BJ (cell line): ENCODE measurements at regions not wholly inside any gene's neighbourhood (a gene's known extent, or its start where the extent isn't known, plus 50 kb on each side); places are given as distances from the start of the nearest gene placed in this dataset.

Experiments used
- CTCF ChIA-PET: fragments of 350-600 bp; formaldehyde crosslinking; extraction: SDS; loops from one replicate; lab custom pipeline; 2021; ENCODE audit warnings: antibody characterized with exemption, inconsistent platforms; lab: Yijun Ruan, JAX
- POLR2A ChIA-PET: fragments of 300-600 bp; sonication (Branson Sonifier 250); formaldehyde crosslinking; extraction: SDS; loops from one replicate; lab custom pipeline; 2021; ENCODE audit warnings: antibody characterized with exemption; lab: Charles Lee
- DNase-seq: peaks from one replicate; pipeline ENCODE4 v3.0.0-alpha.2; 2011; ENCODE audit warnings: low read depth
- H3K27me3 ChIP-seq: 2 replicates; pipeline ENCODE4 v1.6.0; 2011; ENCODE audit warnings: low read length; ENCODE audit not compliant: control insufficient read depth, insufficient read depth
- H3K36me3 ChIP-seq: 2 replicates; pipeline ENCODE4 v1.5.1; 2011; ENCODE audit warnings: low read length; ENCODE audit not compliant: control insufficient read depth, insufficient read depth
- H3K4me3 ChIP-seq: 2 replicates; pipeline ENCODE4 v1.5.1; 2011; ENCODE audit warnings: low read depth, mild to moderate bottlenecking, control low read depth, low read length
- CTCF ChIP-seq: IDR thresholded peaks from 2 replicates; pipeline ENCODE4 v1.5.1; 2011; ENCODE audit warnings: low read depth, mild to moderate bottlenecking, control low read depth, inconsistent platforms, low read length, moderate library complexity; ENCODE audit not compliant: insufficient read depth

GRCh38 chr3:89682556-89682955 lies 575.1 kb downstream of the EPHA3 start:
- Histone ChIP-seq H3K4me3 (no peak overlapping the region), H3K27me3 (no peaks in the 10 kb centered on the region), H3K36me3 (no peaks in the 10 kb centered on the region)
- no peak for DNase-seq
- POLR2A ChIA-PET, result no interaction called here
- TF ChIP-seq CTCF, result no peak
- CTCF ChIA-PET, result interaction anchor here (1.3 kb wide), 1 partner anchor 1477 kb away, joined by 3 read pairs; no protein-coding TSS in a partner anchor

- Histone ChIP-seq H3K36me3 (no peaks in the 10 kb centered on the region), H3K4me3 (no peak overlapping the region), H3K27me3 (no peaks in the 10 kb centered on the region)
- POLR2A ChIA-PET, result no interaction called here
- no peak for TF ChIP-seq CTCF
- no peak for DNase-seq
- CTCF ChIA-PET, result no interaction called here
Observed at GRCh38 chr3:89685731-89686130, 578.3 kb downstream of the EPHA3 start.

GRCh38 chr3:89690646-89691045 lies 583.2 kb downstream of the EPHA3 start:
- DNase-seq, result no peak
- TF ChIP-seq CTCF, result no peak
- POLR2A ChIA-PET, result no interaction called here
- H3K27me3 ChIP-seq, result no peaks in the 10 kb centered on the region
- H3K36me3 ChIP-seq, result no peaks in the 10 kb centered on the region
- CTCF ChIA-PET, result no interaction called here
- no peak overlapping the region for H3K4me3 ChIP-seq

GRCh38 chr3:89692601-89693000 lies 585.2 kb downstream of the EPHA3 start:
- POLR2A ChIA-PET, result no interaction called here
- TF ChIP-seq CTCF, result no peak
- no peaks in the 10 kb centered on the region for H3K36me3 ChIP-seq
- no peak for DNase-seq
- H3K27me3 ChIP-seq, result no peaks in the 10 kb centered on the region
- no peak overlapping the region for H3K4me3 ChIP-seq
- CTCF ChIA-PET, result no interaction called here

- no peaks in the 10 kb centered on the region for H3K36me3 ChIP-seq
- POLR2A ChIA-PET, result no interaction called here
- CTCF ChIA-PET, result no interaction called here
Observed at GRCh38 chr3:89697321-89697916, 590.0 kb downstream of the EPHA3 start.

More at GRCh38 chr3:89697321-89697916, 590.0 kb downstream of the EPHA3 start:
- no peak for TF ChIP-seq CTCF
- no peak for DNase-seq
- H3K27me3 ChIP-seq, result no peaks in the 10 kb centered on the region
- no peak overlapping the region for H3K4me3 ChIP-seq
